Cardiac septum (tissue), 1 donor: ENCODE measurements at regions not wholly inside any gene's neighbourhood (a gene's known extent, or its start where the extent isn't known, plus 50 kb on each side); places are given as distances from the start of the nearest gene placed in this dataset.
"Not testable (repeated sequence)": the region's sequence is repeated elsewhere in the genome, so short reads cannot be mapped to it uniquely, and the experiment has no call there.

Source experiments
- DNase-seq: peaks from one replicate; pipeline ENCODE4 v3.0.0-alpha.2; 2020; ENCODE audit warnings: low spot score
- intact Hi-C: fragments of 100-400 bp; cut with DNase I; formaldehyde crosslinking; loops from one replicate; pipeline ENCODE4 v1.14.0; 2022
- donor health status: DM: no; HTN: no; CAD: no.

DNA sequence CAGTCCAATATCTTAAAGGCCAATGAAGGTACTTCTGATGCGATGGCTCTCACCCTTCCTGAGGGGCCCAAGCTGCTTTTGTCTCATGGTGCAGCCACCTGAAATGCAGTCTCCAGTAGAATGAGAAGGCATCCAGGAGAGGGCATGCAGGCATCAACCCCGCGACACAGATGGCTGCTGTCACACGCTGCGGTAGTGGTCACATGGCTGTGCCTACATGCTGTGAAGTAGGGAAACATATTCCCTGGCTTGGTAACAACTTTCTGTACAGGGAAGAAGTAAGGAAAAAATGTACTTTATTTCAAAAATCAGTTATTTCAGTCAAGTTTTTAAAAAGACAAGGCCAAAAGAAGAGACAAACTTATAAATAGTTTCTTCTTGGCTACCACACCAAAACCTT, 139.9 kb downstream of the TRIML1 start:
- intact Hi-C loops: no loop called here
- no peak for DNase-seq

DNA sequence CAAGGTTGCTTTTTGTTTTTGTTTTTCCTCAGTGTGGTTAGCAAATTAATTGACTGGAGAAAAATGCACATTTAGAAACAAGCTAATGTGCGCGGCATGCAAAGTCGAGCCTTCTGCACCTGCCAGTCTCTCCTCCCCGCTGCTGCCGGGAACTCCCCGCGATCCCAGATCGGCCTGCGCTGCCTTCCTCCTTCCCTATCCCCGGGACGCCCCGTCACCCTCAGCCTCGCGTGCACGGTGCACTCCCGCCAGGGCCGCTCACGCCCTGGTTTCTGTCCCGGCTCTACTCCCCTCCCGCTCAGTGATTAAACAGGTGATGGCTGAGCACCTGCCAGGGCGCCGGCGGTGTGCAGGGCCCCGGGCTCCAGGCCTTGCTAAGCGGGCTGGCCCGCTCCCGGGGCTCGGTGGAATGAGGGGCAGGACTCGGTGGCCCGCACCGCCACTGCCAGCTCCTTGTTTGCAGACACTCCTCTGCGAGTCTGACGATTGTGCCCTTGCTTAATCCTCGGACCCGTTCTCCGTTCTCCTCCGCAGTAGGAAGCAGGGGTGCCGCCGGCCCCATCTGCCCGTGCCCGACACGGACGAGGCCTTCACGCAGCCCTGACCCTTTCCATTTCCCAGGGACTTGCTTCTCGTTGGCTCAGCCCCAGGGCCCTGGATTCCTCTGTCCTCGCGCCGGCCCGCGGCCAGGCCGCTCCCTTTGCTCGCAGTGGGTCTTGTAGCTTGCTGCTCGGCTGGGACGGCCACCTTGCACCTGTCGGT, 143.4 kb downstream of the TRIML1 start:
- intact Hi-C loops: no loop called here
- DNase-seq: no peak

DNA sequence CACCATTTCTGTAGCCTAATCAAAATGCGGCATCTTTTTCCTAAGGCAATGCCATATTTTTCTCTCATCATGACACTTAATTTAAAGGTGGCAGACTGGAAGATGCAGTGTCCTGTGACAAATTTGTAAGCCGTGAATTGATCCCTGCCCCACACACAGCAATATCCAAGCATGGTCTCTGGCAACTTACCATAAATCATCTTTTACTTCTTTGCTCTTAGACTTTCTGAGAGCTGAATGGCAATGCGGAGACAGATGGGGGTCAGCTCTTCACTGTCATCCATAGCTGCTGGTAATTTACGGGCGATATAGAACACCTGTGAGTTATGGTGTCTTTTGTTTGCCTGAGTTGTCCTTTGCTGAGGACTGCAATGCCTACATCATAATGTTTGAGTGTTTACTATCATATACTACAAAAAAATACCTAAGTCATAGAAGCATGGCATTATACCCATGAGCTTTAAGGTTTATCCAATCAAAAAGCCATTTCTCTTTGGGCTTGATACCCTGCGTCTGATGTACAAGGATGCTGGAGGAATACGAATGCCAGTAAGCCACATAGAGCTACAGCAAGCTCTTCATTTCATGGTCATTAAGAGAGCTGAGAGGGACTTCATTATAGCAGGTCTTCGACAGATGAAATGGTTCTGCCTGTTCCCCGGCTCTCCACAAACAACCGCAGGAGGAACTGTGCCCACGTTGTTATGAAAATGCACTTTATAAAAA, 148.1 kb downstream of the TRIML1 start:
- intact Hi-C loops: no loop called here
- DNase-seq: no peak

DNA sequence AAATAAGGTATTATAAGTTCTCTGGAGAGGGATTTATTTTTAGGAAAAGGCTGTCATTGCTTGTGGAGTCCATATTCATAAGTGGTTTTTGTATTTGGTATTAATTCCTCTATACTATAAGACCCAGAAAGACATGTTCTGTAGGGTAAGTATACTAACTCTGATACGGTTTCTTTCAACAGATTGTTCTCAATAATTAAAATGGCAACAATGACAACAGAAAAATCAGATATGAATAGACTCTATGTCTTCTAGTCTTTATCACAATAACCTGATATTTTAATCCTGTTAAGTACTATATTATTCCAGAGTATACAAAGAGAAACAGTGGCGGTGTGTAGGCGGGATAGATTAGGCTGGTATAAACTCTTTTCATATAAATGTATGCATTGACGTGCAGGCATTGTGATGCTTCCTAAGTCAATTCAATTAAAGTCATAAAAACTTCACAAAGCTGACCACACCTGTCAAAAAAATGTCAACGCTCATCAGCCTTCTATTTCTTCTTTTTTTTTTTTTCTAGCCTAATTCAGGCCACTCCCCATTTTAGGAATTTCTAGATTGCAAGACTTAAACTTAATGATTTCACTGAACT, 150.4 kb downstream of the TRIML1 start:
- no peak for DNase-seq
- intact Hi-C loops: no loop called here

DNA sequence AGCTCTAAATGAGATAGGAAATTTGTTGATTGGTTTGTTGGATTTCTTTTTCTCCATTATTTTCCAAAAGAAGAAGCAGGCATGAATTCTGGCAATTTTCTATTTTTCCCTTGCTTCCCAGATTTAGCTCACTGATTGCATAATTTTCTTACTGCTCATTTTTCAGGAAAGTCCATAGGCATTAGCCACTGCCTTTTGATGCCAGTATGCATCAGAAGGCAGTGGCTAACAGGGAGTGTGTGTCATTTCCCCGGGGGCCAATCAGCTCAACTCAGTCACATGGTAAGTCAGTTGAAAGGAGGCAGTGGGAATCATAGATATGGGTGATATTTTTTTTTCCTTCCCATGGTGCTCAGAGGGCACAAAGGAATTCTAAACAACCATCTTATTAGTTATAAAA, 156.7 kb downstream of the TRIML1 start:
- intact Hi-C loops: no loop called here
- DNase-seq: no peak

DNA sequence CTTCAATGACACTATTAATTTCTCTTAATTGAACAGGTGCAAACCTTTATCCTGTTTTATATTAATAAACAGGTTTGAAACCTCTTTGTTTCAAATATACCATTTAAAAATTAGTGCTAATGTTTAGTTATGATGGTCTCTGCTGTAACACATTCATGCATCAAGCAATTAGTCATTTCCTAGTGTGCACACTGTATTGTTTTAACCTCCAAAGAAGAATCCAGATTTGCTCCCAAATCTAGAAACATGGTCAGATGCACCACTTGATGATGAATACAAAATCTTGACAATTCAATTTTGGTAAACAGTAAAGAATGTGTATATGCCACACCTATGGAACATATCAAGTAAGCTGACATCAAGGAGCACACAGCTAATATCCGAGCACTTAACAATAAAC, 157.1 kb downstream of the TRIML1 start:
- DNase-seq: no peak
- intact Hi-C loops: no loop called here

DNA sequence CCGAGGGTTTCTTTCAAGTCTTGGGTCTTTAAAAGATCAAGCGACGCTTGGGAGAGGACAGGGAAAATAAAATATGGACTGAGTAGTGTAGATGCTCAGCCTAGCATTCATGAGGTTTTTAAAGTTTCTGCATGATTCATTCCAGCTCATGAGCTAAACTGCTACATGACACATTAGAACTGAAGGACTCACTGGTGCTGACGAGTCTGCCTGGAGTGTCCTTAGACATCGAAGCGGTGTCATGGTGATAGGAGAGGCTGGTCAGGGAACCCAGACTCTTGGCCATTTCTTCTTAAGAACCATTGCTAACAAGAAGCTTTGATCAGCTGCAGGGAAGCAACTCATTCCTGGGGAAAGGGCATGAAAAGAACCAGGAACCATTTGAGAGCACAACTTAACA, 158.6 kb downstream of the TRIML1 start:
- no peak for DNase-seq
- intact Hi-C loops: no loop called here

DNA sequence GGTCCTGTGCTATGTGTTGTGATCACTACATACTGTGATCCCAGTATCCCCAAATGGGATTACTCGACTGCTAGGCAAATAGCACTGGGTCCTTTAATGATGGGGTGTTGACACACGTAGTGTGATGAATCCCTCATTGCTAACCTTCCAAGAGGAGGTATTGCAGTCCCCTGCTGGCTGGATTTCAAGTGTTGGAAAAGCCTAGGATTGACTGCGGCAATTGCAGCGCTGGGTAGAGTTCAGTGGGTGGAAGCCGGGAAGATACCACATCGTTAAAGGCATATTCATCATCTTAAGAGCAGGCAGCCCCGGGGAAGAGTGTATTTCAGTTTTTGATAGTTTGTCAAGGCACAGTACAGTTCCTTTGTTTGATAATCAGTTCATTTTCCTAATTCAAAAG, 159.9 kb downstream of the TRIML1 start:
- DNase-seq: no peak
- intact Hi-C loops: no loop called here

DNA sequence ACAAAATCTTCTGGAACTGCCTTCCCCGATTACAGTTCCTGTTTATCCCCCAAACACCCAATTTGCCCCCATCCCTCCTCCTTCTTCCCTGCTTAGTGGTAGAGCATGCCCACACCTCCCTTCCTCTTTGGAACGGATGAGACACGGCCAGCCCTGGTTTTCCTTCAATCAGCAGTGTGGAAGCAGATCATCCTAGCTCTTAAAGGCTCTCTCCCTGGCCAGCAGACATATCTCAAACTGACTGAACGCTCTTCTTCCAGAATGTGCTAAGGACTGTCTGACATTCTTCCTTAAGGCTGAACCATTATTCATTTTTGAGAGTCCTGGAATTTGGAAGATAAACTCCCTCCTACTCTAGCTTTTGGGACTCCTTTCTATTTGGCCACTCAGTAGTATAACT, 161.1 kb downstream of the TRIML1 start:
- DNase-seq: no peak
- intact Hi-C loops: no loop called here

DNA sequence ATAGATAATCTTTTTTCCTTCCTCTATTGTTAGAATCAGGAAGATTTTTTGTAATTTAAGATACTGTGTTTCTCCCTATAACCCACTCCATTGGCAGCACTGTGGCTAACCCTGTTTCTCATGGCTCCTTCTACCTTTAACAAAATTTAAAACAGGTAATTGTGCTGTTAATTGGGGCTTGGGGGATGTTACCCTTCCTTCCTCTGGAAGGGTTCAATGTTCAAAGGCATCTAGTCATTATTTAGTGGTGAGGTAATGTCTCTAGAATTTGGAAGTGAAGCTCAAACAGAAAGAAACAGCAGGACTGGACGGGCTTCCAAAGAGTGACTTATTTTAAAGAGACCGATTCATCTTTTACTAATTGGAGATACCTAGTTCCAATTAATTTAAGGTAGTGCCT, 166.4 kb downstream of the TRIML1 start:
- intact Hi-C loops: no loop called here
- no peak for DNase-seq

DNA sequence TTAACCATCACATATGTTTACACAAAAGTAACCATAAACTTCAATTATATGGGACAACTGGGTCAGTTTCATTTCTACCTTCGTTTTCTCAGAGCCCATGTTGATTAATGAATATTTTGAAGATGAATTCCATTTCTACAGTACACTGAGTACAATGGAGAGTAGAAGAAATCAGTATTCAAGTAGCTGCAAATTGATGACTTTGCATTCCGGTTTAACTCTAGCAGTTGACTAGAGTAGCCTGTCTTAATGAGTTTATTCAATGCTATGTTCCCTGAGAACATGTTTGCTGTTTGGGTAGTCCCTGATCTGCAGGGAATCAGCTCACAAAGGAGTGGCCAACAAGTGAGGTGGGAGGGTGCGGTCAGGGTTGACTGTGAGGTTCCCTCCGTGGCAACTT, 168.3 kb downstream of the TRIML1 start:
- DNase-seq: no peak
- intact Hi-C loops: no loop called here

DNA sequence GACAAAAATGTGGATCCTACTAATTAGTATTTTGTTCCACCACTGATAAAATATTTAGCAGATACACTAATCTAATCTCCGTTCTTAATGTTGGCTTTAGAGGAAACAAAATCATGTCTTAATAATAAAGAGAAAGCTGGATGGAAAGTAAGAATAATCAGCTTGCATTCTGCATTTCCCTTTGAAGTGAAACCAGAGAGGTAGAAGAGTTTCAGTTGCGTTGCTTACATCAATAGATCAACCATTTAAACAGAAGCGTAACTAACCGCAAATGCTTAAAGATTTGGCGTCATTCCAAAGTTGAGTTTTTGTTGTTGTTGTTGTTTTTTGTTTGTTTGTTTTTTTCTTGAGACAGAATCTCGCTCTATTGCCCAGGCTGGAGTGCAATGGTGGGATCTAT, 168.9 kb downstream of the TRIML1 start:
- DNase-seq: no peak
- intact Hi-C loops: no loop called here

DNA sequence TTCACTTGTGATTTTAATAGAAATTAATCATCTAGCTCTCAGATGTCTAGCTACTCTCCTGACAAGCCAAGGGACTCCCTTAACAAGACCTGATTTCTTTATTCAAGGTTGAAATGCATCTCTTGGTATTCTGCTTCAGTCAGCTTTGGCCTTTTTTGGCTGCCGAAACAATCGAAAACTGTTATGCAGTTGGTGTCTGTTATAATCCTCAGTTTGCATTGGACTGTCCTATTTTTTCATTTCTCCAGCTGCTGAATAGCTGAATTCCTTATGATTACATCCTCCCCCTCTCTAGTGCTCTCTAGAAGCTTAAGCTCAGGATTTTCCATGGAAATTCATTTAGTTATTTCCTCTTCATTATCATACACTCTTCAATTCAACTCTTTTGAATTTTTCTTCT, 177.2 kb downstream of the TRIML1 start:
- no peak for DNase-seq
- intact Hi-C loops: no loop called here

DNA sequence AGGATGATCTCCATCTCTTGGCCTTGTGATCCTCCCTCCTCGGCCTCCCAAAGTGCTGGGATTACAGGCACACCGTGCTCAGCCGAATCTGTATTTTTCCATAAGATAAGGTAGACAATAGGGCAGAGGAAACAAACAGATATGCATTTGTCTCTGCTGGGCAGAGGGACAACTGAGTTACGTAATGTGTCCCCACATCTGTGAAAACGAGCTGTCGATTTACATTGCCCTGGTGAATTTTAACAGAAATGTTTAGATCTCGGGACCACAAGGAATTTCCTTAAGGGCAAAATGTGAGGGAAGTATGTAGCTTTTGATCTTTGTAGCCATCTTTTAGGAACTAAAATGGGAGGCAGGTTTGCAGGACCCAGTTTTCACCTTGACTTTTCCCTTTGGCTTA, 189.7 kb downstream of the TRIML1 start:
- no peak for DNase-seq
- intact Hi-C loops: no loop called here

DNA sequence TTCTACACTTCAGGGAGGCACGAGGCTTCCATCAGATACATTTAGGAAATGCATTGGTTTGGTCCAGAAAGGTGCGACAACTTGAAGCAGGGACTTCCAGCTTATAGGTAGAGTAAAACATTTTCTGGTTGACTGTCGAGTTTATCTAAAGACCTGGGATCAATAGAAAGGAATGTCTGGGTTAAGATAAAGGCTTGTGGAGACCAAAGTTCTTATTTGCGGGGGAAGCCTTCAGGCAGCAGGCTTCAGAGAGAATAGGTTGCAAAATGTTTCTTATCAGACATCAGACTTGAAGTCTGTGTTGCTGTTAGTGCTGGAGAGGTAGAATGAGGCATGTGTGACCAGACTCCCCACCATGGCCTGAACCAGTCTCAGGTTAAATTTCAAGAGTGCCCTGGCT, 190.3 kb downstream of the TRIML1 start:
- intact Hi-C loops: no loop called here

DNA sequence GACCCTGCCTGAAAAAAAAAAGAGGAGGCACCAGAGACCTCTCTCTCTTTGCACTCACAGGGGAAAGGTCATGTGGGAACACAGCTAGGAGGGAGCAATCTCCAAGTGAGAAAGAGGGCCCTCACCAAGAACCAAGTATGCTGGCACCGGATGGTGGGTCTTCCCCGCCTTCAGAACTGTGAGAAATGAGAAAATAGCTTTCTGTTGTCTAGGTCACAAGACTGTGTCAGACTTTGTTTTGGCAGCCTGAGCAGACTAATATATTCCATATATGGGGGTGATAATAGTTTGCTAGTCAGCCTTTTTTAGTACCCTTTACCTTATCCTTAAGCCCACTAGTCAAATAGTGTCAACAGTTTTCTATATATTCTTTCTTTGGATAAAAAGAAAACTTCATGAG, 193.0 kb downstream of the TRIML1 start:
- no peak for DNase-seq
- intact Hi-C loops: no loop called here

More for the DNA sequence above, 190.3 kb downstream of the TRIML1 start:
- DNase-seq: no peak

DNA sequence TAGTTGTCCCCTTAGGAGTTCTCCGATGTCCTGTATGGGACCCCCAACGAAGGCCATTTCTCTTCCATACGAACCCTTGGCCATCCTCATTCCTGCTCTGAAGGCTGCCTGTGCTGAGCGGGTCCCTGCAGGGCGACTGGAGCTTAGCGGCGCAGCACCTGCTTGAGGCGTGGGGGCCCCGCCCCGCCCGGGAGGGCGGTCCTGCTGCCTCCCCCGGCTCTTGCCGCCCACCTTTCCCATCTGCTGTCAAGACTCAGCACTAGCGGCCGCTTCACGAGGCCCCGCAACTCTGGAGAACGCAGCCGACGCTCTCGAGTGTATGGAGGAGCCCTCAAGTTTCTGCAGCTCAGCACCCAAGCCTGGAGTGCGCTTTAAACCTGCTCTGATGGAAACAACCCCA, 197.7 kb downstream of the TRIML1 start:
- no peak for DNase-seq
- intact Hi-C loops: no loop called here

DNA sequence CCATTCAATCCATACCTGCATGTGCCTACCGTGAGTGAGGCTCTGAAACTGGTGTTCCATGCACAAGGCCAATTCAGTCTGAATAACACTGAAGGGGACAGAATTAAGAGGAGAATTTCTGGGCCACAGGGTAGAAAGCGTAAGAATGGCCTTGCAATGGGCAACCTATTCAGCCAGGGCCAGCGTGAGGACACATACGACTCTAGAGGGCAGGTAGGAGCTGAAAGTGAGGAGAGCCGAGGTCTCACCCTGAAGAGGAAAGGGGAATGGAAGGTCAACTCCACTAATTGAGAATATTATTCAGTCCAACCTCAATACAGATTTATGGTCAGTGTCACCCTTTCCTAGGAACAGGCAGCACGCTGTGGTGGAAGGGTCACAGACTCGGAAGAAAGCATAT, 202.2 kb downstream of the TRIML1 start:
- DNase-seq: no peak
- intact Hi-C loops: no loop called here

DNA sequence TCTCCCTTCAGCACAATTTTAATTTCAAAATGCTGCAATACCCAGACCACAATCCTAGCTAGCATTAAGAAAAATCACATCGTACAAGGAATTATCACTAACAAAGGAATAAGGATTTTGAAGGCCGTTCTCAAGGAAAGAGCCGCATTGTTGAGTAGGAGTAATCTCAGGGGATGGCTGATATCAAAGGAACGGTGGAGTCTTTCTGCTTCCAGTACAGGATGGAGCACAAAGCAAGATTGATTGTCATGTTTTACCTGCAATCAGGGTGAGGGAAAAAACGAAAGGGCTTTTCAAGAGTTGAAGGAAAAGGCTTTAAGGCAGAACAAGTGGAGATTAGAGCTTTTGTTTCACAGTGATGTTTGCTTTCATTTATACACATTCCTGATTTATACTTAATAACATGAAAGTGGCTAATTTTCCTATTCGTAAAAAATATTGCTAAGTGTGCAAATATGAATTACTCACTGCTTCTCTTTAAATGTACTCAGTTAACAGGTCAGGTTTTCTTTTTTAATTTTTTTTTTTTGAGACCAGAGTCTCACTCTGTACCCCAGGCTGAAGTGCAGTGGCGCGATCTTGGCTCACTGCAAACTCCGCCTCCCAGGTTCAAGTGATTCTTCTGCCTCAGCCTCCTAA, 207.0 kb downstream of the TRIML1 start:
- intact Hi-C loops: no loop called here
- DNase-seq: no peak

DNA sequence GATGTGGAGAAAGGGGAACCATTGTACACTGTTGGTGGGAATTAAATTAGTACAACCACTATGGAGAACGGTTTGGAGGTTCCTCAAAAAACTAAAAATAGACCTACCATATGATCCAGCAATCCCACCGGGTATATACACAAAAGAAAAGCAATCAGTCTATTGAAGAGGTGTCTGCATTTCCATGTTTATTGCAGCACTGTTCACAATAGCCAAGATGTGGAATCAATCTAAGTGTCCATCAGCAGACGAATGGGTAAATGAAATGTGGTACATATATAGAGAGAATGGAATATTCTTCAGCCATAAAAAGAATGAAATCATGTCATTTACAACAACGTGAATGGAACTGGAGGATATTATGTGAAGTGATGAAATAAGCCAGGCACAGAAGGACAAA, 208.1 kb downstream of the TRIML1 start:
- no peak for DNase-seq
- intact Hi-C loops: no loop called here

DNA sequence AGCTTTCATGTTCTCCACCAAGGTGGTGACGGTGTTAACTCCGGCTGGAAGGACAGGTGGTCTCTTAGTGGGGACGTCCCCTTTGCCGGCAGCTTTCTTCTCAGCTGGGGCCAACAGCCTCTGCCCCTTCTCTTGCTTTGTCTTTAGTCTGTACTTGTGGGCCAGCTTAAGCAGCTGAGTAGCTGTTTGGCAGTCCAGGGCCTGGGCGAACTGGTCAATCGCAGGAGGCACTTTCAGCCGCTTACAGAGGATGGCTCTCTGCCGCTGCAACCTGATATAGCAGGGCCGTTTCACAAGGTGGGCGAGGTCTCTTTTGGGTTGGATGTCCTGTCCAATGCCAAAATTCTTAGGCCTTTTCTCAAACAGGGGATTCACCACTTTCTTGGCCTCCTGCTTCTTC, 210.3 kb downstream of the TRIML1 start:
- intact Hi-C loops, DNase-seq: not testable (repeated sequence)
